SK-N-MC (cell line): ENCODE measurements at regions not wholly inside any gene's neighbourhood (a gene's known extent, or its start where the extent isn't known, plus 50 kb on each side); places are given as distances from the start of the nearest gene placed in this dataset.

ENCODE experiments used
- EZH2 ChIP-seq: fragments of 200-600 bp; sonication (generic); IDR thresholded peaks from one replicate; pipeline ENCODE4 v1.6.1; 2017; ENCODE audit warnings: antibody characterized with exemption
- FOXP2 ChIP-seq: optimal IDR thresholded peaks from 2 replicates; pipeline ENCODE3; 2011; ENCODE audit warnings: mild to moderate bottlenecking, moderate library complexity; ENCODE audit not compliant: insufficient read depth; ENCODE audit errors: extremely low read length, control extremely low read depth
- POLR2AphosphoS5 ChIP-seq: IDR thresholded peaks from 2 replicates; pipeline ENCODE4 v1.6.1; 2012; ENCODE audit warnings: mild to moderate bottlenecking, low read depth, low read length, borderline replicate concordance

DNA sequence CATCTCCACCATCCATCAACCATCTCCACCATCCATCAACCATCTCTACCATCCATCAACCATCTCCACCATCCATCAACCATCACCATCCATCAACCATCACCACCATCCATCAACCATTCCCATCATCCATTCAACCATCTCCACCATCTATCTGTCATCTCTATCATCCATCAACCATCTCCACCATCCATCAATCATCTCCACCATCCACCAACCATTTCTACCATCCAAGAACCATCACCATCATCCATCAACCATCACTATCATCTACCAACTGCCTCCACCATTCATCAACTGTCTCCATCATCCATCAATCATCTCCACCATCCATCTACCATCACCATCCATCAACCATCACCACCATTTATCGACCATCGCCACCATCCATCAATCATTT is 78.8 kb upstream of the CDH4 start:
- TF ChIP-seq EZH2 (no peak), POLR2AphosphoS5 (no peak), FOXP2 (no peak)
